ENCODE measurements at regions not wholly inside any gene's neighbourhood (a gene's known extent, or its start where the extent isn't known, plus 50 kb on each side); places are given as distances from the start of the nearest gene placed in this dataset.

DNA sequence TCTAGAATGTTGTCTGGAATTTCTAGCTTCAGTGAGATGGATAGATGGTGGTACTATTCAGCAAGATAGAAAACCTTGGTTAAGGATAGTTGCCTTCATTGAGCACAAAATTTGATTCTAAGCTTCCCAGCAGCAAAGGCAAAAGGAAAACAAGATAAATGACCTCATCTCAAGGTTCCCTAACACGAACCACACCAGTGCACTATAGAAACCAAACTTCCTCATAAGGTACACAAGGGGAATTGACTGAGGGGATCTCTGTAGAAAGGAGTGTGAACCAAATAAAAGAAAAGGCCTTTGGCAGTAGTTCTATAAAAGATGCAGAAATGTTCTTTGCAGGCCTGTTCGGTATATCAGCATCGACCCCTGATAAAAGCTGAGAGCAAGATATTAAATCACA is 288.9 kb downstream of the SHQ1 start:
- DNase-seq: no peak

DNA sequence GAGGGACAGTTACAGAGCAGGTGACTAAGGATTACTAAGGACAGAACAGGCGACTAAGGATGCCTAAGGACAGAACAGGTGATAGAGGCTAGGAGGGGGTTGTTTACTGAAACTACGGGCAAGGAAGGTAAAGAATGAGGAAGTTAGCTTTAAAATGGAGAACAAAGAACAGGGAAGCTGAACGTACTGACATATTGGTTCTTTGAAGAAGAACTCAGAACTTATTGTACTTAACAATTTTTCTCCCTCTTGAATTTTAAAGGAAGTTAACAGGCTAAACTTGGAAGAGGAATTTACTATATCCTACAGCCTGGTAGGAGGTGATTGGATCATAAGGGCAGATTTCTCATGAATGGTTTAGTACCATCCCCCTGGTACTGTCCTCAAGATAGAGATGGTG is 290.2 kb downstream of the SHQ1 start:
- DNase-seq: no peak

DNA sequence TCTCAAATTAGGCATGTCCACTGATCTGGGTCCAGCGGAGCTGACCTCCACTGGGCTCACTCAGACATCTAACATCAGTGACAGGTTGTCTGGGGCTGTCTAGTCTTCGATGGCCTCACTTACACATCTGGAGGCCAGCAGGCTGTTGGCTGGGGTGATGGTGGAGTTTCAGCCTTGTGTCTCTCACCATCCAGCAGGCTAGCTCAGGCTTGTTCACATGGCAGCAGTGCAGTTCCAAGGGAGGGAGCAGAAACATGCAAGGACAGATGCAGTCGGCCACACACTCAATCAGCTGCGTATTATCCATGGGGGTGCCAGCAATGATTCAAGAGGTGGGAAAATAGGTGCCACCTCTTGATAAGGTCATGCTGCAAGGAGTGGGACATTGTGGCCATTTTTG is 292.5 kb downstream of the SHQ1 start:
- DNase-seq: no peak

DNA sequence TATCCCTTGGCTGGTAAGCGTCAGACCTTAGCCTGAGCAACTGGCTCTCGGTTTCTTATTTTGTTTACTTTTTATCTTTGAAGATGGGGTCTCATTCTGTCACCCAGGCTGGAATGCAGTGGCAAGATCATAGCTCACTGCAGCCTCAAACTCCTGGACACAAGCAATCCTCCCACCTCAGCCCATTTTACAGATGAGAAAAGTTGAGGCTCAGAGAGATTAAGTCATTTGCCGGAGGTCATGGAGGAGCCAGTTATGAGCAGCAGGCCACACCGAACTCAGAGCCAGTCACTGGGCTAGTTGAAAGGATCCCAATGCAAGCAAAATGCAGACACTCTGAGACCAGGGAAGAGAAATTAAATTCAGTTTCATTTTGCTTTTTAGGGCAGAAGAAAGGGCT is 293.6 kb downstream of the SHQ1 start:
- no peak for DNase-seq

DNA sequence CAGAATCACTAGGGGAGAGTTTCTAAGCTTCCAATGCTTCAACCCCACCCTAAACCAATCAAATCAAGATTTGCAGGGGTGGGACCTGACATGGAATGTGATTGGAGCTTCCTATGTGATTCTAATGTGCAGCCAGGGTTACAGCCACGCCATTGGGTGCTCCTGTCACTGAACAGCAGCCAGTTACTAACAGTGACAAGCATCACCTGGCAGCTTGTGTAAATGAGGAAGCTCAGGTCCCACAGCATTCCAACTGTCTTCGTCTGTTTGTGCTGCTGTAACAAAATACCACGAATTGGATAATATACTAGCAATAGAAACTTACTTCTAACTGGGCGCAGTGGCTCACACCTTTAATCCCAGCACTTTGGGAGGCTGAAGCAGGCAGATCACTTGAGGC is 294.9 kb downstream of the SHQ1 start:
- DNase-seq: no peak

DNA sequence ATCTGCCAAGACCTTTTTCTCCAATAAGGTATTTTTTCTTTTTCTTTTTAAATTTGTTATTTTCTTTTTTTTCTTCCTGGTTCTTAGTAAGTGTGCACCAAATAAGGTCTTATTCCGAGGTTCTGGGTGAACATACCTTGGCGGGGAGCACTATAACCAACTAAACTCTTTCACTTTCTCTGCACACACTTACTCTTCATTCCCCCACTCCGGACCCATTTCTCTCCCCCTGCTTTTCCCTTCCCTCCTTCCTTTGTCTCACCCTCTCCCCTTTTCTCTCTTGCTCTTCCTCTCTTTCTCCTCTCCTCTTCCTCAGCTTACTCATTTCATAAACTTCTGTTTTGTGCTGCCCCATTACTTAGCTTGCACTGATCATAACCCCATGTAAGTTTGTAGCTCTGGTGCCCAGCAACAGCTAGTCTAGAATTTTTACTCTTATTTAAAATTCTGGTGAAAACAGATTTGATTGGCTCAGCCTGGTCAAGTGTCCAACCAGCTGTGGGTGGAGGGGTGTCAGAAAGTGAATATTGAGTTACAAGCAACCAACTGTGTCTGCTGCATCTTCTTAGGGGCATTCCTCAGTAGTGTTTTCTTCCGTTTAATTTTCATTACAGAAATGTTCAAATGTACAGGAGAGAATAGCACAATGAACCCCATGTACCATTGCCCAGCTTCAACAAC is 297.5 kb downstream of the SHQ1 start:
- DNase-seq: no peak

DNA sequence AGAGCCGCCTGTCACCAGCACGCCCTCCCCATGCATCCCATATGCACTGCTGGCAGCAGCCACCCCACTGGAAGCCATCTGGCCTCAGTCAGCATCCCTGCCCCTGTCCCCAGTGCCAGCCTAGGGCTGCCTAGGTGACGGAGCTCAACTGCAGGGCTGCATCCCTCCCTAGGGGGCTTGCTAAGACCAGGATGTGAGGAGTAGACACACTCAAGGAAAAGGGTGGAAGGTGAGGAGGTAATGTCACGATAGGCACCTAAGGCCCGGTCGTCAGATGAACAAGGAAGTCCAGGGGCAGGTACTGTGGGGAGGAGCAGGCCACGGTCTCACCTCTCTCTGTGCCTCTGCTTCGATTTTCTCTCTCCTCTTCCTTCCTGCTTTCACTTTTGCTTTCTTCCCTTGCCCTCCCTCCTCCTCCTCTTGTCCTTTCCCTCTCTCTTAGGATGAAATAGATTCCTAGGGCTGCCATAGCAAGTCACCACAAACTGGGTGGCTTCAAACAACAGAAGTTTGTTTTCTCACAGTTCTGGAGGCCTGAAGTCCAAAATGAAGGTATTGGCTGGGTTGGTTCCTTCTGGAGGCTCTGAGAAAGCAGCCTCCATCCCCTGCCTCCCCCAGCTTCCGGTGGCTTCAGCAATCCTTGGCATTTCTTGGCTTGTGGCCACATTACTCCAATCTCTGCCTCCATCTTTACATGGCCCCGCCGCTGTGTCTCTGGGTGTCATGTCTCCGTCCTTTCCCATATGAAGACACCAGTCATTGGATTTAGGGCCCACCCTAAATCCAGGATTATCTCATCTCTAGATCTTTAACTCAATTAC is 298.3 kb downstream of the SHQ1 start:
- no peak for DNase-seq

DNA sequence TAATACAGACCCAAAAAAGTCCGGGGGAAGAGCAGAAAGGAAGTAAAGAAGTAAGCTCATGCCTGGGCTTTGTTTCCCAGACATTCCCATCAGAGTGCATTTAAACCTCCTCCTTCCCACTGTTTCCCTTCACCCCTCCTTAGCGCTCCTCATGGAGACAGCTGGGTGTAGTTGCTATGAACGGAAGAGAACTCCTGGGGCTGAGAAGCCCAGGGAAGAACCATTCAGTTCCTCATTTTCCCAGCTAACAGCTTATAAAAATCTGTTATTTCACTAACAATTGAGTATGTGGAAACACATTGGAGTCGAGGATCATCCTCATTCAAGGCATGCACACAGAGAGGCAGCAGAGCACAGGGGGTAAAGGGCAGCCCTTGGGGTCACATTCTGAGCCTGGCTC is 299.3 kb downstream of the SHQ1 start:
- DNase-seq: no peak

DNA sequence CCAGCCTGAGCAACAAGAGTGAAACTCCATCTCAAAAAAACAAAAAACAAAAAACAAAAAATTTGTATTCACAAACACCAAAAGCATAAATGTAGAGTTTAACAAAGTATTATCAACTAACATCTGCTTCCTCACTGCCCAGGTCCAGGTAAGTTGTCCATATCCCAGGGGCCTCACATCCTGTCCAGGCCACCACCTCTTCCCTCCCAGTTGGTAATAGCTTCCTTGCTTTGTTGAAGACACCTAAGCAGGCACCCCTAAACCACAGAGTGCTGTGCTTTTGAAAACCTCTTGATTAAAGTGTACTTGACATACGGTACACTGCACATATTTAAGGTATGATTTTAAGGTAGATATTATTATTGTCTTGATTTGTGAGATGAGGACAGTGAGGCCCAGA is 299.8 kb downstream of the SHQ1 start:
- DNase-seq: no peak

DNA sequence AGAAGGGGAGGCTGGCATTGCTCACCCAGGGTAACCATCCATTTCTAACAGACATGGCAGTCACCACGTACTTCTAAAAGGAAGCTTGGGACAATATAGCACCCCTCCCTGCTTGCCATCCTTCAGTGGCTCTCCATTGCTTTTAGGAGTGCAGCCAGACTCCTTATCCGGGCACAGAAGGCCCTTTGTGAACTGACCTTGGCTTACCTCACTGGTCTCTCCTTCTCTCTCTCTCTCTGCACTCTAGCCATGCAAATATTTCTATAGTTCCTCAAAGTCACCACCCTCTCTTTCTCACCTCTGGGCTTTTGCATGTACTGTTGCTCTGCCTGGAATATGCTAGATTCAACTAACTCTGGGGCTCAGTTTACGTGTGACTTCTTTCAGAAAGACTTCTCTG is 301.1 kb downstream of the SHQ1 start:
- DNase-seq: no peak

DNA sequence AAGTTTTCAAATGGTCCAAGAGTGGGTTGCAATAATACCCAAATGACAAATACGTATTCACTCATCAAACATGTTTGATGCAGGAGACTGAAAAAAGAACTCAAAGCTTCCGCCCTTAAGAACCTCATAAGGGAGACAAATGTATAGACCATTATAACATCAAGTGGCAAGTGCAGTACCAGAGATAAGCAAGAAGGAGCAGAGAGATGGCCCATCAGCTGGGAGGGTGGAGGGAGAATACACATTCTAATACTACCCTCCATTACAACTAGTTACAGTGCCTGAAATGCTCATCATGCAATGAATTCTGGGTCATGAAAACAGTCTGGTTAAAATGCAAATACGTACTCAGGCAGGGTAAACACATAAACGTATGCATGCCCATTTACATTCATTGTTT is 304.0 kb downstream of the SHQ1 start:
- no peak for DNase-seq

DNA sequence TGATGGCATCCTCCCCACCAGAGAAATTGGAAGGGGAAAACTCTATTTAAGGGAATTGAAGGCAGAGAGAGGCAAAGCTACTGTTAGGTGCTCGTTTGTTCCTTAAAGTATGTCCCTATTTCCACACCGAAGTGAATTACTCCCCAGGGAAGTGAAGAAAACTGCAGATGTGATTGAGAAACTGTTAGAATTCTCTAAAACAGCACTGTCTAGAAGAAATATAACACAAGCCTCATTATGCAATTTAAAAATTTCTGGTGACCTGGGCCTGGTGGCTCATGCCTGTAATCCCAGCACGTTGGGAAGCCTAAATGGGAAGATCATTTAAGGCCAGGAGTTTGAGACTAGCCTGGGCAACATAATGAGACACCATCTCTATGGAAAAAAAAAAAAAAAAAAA is 305.0 kb downstream of the SHQ1 start:
- no peak for DNase-seq

DNA sequence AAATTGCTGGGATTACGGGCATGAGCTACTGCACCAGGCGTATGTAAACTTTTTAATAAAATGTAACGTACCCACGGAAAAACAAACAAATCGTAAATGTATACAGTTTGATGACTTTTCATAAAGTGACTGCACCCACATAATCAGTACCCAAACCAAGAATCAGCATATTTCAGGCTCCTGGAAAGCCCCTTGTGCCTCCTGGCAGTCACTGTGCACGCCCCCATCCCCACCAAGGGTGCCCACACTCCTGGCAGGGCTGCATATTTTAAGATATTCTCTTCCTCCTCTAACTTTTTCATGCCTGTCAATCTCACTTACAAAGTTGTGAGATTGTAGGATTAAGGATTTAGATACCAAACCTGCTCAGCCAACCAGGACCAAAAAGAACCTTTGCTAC is 305.5 kb downstream of the SHQ1 start:
- DNase-seq: no peak

DNA sequence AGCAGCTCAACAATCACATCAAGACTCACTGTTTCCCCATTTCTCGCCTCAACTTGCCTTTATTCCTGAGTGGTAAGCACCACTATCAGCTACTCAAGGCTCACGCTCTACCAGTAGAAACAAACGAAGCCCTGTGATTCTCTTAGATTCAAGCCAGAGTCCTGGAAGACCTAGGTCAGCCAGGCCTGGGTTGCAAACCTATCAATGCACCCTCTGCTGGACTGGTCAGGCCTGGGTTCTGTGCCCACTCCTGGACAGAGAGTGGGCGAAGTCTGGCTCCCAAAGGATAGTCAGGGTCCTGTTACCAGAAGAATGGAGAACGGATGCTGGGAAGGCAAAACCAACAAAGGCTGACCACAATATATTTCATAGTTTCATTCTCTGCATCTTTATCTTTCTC is 308.4 kb downstream of the SHQ1 start:
- no peak for DNase-seq

DNA sequence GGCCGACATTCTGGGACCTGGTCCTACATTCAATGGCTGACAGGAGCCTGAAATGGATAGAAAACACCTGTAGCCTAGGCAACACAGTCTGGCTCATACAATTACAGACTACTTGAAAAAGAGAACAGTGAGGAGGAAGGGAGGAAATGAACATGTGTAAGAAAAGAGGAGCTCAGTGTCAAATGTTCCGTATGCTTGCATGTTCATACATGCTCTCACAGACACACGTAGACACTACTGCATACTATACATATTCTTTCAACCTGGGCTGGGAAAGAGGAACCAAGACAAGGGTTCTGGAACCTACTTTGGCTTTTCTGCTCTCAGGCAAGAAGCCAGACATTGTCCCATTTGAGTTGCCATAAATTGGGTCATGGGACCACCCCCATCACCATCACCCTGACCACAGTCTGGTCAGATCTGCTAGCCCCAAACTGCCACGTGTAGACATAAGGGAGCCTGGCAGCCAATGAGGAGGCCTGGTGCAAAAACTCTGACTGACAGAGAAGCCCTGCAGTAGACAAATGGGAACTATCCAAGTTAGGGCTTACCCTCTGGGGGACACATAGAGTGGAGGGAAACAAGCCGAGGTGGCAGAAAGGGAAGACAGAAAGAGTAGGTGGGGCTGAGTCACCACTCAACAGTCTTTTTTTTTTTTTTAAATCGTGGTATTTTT is 310.0 kb downstream of the SHQ1 start:
- DNase-seq: no peak

DNA sequence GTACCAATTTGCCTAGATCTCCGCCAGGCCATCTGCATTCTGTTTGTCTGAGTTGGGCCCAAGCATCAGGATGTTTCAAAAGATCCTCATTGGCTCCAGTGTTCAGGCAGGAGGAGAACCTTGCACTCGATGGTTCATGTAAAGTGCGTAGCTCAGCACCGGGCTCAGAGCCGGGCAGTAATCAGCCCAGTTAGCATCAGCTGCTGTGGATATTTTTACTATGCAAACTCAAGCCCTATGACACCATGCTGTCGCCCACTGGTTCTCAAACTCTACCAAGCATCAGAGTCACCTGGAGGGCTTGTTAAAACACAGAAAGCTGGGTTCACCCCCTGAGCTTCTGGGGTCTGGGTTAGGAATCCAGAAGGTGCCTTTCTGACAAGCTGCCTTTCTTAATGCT is 310.8 kb downstream of the SHQ1 start:
- no peak for DNase-seq

DNA sequence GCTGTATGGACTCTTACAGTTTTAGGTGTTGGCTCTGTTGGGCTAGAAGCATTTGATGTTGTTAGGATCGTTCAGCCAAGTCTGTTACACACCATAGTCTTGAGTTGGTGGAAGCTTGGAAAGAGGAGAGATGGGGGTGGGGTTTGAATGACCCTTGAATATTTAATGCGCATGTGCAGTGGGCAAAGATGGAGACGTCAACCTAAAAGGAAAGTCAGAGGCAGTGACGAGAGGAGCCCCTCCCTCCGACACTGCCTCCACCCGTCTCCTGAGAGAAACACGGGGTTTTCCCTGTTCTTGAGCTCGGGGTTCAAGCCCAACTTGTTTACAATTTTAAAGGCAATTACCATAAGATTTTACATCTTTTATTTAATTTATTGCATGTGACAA is 311.4 kb downstream of the SHQ1 start:
- no peak for DNase-seq

DNA sequence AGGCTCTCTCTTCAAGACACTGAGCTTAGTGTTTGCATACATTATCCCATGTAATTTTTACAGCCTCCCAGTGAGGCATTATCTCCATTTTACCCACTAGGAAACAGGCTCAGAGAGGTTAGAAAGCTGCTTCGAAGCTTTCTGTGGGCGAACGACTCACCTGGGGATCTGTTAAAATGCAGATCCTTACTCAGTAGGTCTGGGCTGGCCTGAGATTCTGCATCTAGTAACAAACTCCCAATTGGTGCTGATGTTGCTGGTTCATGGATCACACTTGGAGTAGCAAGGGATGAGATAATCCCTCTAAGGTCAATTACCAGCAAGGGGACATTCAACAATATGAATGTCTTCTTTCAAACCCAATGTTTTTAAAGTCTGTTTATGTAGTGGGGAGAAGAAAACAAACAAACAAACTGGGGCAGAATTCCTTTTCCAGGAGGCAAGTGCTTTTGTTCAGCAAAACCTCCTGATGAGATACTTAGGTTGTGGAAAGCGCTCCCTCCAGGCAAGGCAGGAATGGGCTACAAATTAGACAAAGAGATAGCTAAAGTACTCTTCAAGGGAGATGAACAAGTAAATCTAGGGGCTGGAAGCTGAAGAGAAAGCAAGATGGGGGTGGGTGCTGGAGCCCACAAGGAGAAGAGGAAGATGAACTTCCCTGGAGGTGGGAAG is 311.9 kb downstream of the SHQ1 start:
- no peak for DNase-seq

DNA sequence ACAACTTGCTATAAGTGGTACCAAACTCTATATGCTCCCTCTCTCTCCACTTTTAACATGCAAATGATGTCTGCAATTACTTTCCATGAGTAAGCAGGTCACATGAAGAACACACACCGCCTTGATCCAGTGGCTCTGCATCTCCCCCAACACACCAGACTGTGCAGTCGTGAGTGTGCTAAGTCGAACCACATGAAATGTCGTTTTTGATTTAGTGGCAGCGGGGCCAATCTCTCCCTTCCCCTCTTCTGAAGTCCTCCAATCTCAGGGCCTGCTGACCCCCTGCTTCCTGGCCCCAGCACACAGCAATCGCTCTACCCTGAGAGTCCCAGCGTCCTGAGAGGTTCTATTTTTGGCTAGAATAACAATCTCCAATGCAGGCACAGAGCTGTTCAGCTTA is 312.5 kb downstream of the SHQ1 start:
- no peak for DNase-seq

DNA sequence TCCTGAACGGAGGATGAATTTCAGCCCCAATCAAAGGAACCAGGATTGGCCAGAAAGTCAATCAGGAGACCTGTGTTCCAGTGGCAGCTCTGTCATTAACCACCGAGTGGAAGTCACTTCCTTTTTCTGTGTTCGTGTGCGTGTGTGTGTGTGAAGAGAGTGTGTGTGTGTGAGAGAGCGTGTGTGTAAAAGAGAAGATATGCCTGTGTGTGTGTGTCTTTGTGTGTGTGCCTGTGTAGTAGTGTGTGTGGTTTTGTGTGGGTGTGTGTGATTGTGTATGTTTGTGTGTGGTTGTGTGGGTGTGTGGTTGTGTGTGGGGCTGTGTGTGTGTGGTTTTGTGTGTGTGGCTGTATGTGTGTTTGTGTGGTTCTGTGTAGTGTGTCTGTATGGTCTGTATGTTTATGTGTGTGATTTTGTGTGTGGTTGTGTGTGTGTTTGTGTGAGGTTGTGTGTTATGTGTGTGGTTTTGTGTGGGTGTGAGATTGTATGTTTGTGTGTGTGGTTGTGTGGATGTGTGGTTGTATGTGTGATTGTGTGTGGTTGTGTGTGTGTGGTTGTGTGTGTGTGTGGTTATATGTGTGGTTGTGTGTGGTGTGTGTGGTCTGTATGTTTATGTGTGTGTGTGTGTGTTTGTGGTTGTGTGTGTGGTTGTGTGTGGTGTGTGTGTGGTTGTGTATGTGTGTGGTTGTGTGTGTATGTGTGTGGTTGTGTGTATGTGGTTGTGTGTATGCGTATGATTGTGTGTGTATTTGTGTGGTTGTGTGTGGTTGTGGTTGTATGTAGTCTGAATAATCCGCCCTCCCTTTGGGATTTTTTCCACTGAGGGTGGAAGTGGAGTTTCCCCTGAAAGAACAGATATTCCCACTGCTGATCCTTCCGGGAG is 314.4 kb downstream of the SHQ1 start:
- DNase-seq: no peak

DNA sequence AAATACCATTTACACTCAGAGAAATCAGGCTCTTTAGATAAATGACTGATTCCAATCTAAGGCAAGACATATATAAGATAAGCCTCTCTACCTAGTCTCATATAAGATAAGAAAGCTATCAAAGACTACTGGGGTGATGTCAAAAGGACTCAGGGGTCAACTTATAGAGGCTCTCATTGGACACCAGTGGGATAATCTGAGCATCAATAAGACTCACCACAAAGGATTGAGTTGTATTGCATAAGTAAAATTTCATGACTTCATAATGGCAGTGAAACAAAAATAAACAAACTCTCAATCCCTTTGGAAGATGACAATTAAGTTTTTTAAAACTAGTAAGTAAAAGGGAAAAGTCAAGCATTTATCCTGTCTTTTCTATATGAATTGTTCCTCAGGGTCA is 317.8 kb downstream of the SHQ1 start:
- DNase-seq: no peak

DNA sequence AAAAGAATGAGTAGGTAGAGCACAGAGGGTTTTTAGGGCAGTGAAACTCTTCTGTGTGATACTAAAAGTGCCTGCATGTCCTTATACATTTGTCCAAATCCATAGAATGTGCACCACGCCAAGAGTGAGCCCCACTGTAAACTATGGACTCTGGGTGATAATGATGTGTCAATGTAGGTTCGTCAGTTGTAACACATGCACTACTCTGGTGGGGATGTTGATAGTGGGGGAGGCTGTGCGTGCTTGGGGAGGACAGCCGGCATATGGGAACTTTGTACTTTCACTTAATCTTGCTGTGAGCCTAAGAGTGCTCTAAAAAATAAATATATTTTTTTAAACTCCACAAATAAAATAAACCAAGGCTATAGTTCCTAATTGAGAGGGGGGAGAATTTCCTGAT is 319.2 kb downstream of the SHQ1 start:
- no peak for DNase-seq
